ENCODE measurements at regions not wholly inside any gene's neighbourhood (a gene's known extent, or its start where the extent isn't known, plus 50 kb on each side); places are given as distances from the start of the nearest gene placed in this dataset.

DNA sequence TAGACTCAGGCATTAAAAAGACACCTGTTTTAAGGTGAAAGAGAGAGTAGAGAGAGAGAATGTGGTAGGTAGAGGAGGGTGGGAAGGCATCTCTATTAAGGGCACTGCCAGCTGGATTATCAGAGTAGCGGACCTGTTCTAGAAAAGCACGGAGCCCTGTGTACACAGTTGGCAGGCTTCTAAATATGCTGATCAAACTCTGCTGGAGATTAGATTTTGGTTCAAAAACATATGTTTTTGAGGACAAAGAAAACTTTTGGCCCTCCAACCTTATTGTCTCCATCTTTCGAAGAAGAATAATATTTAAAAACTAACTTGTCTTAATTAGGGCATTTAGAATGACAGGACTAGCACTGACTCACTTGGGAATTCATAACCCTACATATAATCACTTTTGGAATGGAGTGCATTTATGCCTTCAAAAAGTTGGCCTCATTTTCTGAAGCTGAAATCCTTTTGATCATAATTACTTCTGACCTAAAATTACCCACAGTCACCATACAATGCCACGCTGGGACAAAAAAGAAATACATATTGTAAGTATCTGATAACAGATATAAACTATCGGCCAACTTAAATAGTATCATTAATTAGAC is 254.6 kb downstream of the MEIS1 start:
- Mint-ChIP-seq H3K36me3 (ENCODE audit: low read depth) (no peaks in the 10 kb centered on the region), H3K9me3 (no peaks in the 10 kb centered on the region), H3K4me1 (ENCODE audit: low read depth) (no peaks in the 10 kb centered on the region), H3K27ac (no peak overlapping the region), H3K4me3 (no peak overlapping the region), H3K27me3 (no peaks in the 10 kb centered on the region)
- ATAC-seq, result no peak
- ChIA-PET CTCF (no interaction called here), POLR2A (no interaction called here)
- DNase-seq, result no peak
- TF ChIP-seq, protein P1, sequence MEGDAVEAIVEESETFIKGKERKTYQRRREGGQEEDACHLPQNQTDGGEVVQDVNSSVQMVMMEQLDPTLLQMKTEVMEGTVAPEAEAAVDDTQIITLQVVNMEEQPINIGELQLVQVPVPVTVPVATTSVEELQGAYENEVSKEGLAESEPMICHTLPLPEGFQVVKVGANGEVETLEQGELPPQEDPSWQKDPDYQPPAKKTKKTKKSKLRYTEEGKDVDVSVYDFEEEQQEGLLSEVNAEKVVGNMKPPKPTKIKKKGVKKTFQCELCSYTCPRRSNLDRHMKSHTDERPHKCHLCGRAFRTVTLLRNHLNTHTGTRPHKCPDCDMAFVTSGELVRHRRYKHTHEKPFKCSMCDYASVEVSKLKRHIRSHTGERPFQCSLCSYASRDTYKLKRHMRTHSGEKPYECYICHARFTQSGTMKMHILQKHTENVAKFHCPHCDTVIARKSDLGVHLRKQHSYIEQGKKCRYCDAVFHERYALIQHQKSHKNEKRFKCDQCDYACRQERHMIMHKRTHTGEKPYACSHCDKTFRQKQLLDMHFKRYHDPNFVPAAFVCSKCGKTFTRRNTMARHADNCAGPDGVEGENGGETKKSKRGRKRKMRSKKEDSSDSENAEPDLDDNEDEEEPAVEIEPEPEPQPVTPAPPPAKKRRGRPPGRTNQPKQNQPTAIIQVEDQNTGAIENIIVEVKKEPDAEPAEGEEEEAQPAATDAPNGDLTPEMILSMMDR (IDR thresholded peaks at IDR 0.05), result no peak
- intact Hi-C loops (cut with micrococcal nuclease), result no loop called here

DNA sequence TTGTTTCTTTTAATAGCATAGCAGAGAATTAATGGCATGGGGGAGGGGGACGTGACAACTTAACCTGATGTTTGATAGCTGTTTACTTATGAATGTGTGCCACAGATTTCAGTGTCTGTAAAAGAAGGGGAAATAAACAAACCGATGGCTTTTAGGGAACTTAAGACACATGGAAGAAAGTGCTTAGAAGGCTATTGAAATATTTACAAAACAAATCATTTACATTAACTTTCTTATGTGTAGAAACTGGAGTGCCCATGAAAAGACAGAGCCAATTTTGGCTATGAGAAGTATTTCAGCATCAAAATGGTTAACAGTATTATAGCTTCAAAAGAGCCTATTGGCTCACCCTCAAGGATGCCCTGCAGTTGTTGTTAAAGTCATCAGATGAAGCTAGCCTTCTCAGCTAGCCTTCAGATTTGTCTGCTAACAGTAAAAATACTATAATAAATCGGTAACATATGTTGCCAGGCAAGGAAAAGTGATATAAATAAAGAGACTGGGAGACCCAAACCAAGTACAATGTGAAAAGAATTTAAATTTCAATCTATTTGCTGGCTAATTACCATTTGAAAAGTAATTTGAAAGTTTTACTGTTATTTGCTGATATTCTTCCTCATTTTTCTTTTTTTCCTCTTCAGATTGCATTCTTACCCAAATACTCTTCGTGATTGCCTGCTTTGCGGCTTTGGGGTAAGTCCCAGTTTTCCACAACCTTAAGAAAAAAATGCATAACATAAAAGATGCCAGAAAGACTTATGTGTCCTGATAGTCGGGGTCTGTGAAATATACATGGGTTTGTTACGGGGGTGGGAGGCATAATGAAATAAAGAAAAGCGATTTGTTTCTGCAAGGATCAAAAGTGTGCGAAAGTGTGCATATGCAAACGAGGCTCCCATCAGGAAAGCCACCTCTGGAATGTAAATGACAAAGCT is 256.4 kb downstream of the MEIS1 start:
- no peaks in the 10 kb centered on the region for H3K36me3 Mint-ChIP-seq (ENCODE audit: low read depth)
- no peaks in the 10 kb centered on the region for H3K9me3 Mint-ChIP-seq
- no peak overlapping the region for H3K27ac Mint-ChIP-seq
- ChIA-PET POLR2A (interaction anchor here (0.6 kb wide), 1 partner anchor 1192 kb away, joined by 3 read pairs; no protein-coding TSS in a partner anchor), CTCF (no interaction called here)
- H3K4me3 Mint-ChIP-seq, result no peak overlapping the region
- TF ChIP-seq, protein P1 (IDR thresholded peaks at IDR 0.05), result no peak
- H3K27me3 Mint-ChIP-seq, result no peaks in the 10 kb centered on the region
- intact Hi-C loops (cut with micrococcal nuclease), result no loop called here
- ATAC-seq (no peak), DNase-seq (no peak)
- H3K4me1 Mint-ChIP-seq (ENCODE audit: low read depth), result no peaks in the 10 kb centered on the region

DNA sequence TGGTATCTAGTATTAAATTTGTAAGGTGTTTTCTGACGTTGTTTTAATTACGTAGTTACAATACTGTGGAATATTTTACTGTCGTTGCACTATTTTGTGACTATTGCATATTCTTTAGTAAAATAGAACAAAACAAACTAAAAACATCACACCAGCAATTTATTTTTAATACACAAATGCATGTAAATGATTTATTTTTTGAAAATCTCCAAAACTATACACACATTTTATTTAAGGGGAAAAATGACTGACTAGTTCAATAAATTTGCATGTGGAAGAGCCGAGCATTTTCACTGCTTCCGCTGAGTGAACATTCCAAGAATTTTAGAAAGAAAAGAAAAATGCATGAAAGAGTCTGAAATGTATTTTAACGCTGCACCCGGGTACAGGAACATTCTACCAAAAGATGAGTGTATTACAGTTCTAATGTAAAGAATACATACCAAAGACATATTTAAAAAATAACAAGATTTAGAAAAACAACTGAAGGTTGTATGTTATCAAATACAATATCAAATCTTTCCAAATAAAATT is 257.7 kb downstream of the MEIS1 start:
- H3K4me1 Mint-ChIP-seq (ENCODE audit: low read depth), result no peaks in the 10 kb centered on the region
- H3K9me3 Mint-ChIP-seq, result no peaks in the 10 kb centered on the region
- ATAC-seq (no peak), DNase-seq (no peak)
- H3K4me3 Mint-ChIP-seq, result no peak overlapping the region
- POLR2A ChIA-PET, result no interaction called here
- CTCF ChIA-PET, result no interaction called here
- intact Hi-C loops (cut with micrococcal nuclease), result no loop called here
- no peaks in the 10 kb centered on the region for H3K36me3 Mint-ChIP-seq (ENCODE audit: low read depth)
- no peak overlapping the region for H3K27ac Mint-ChIP-seq
- no peaks in the 10 kb centered on the region for H3K27me3 Mint-ChIP-seq
- TF ChIP-seq, protein P1 (IDR thresholded peaks at IDR 0.05), result no peak

DNA sequence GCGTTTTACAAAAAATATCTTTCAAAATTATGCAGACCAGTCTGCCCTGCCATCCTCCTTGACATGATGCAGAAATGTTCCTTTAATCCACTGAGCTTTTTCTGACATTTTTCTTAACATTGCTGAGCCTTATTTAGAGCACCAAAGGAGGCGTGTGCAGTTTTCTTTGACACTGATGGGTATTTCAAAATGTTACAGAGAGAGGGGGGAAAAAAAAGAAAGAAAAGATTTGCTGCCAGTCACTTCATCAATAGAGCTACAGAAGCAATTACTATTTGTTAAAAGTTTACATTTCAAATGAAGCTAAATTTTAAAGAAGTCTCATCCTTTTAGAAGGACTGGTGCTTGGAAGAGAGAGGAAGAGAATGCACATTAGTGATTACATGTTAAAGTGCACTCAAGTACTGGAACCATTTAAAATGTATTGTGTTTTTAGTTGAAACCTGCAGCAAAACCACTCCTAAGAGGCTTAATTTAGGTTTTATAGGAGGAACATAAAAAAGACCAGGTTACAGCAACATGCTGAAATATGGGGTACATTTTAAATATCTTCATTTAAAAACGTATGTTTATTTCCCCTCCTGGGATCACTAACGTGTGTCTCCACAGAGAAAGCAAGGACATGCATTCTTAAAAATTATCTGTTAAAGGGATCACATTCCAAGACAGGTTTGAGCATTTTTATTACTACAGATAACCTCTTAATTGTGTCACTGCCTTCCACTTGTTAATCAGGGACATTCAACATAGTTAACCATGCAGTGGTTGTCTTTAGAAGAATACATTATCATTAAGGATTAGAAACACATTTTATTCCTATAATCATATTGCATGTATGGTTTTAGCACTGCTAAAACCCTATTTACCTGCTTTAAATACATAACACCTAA is 258.4 kb downstream of the MEIS1 start:
- no peaks in the 10 kb centered on the region for H3K36me3 Mint-ChIP-seq (ENCODE audit: low read depth)
- ATAC-seq, result no peak

More for the DNA sequence above, 258.4 kb downstream of the MEIS1 start:
- CTCF ChIA-PET, result no interaction called here
- Mint-ChIP-seq H3K9me3 (no peaks in the 10 kb centered on the region), H3K27ac (no peak overlapping the region), H3K4me3 (no peak overlapping the region), H3K4me1 (ENCODE audit: low read depth) (no peaks in the 10 kb centered on the region), H3K27me3 (no peaks in the 10 kb centered on the region)
- POLR2A ChIA-PET, result no interaction called here
- DNase-seq, result no peak
- TF ChIP-seq, protein P1 (IDR thresholded peaks at IDR 0.05), result no peak
- intact Hi-C loops (cut with micrococcal nuclease), result no loop called here

All from activated CD8-positive, alpha-beta T cell treated with anti-CD3 and anti-CD28 coated beads for 36 hours (primary cell).